Panc1 (cell line): ENCODE measurements at regions not wholly inside any gene's neighbourhood (a gene's known extent, or its start where the extent isn't known, plus 50 kb on each side); places are given as distances from the start of the nearest gene placed in this dataset.

Experiments
- POLR2AphosphoS5 ChIP-seq: IDR thresholded peaks from 2 replicates; pipeline ENCODE4 v1.6.1; 2012; ENCODE audit warnings: mild to moderate bottlenecking, low read depth, low read length, moderate library complexity
- TF ChIP-seq, protein P1 (sequence below): fragments of 450-650 bp; IDR thresholded peaks from 2 replicates; pipeline ENCODE4 v1.5.1; 2017; ENCODE audit warnings: mild to moderate bottlenecking

DNA sequence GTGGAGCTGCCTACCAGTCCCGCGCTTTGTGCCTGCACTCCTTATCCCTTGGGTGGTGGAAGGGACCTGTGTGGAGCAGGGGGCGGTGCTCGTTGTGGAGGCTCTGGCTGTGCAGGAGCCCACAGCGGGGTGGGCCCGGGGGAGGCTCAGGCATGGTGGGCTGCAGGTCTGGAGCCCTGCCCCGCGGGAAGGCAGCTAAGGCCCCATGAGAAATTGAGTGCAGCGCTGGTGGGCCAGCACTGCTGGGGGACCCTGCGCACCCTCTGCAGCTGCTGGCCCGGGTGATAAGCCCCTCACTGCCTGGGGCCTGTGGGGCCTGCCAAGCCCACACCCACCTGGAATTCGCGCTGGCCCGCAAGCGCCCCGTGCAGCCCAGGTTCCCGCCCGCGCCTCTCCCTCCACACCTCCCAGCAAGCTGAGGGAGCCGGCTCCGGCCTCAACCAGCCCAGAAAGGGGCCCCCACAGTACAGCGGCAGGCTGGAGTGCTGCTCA is 859.6 kb upstream of the KCND2 start:
- no peak for TF ChIP-seq POLR2AphosphoS5
- TF ChIP-seq, protein P1, sequence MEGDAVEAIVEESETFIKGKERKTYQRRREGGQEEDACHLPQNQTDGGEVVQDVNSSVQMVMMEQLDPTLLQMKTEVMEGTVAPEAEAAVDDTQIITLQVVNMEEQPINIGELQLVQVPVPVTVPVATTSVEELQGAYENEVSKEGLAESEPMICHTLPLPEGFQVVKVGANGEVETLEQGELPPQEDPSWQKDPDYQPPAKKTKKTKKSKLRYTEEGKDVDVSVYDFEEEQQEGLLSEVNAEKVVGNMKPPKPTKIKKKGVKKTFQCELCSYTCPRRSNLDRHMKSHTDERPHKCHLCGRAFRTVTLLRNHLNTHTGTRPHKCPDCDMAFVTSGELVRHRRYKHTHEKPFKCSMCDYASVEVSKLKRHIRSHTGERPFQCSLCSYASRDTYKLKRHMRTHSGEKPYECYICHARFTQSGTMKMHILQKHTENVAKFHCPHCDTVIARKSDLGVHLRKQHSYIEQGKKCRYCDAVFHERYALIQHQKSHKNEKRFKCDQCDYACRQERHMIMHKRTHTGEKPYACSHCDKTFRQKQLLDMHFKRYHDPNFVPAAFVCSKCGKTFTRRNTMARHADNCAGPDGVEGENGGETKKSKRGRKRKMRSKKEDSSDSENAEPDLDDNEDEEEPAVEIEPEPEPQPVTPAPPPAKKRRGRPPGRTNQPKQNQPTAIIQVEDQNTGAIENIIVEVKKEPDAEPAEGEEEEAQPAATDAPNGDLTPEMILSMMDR, result no peak
